Esophagus muscularis mucosa (tissue), 4 donors: ENCODE measurements at regions not wholly inside any gene's neighbourhood (a gene's known extent, or its start where the extent isn't known, plus 50 kb on each side); places are given as distances from the start of the nearest gene placed in this dataset.

ENCODE experiments used
- DNase-seq: peaks from one replicate; pipeline ENCODE4 v3.0.0-alpha.2; 2017; ENCODE audit errors: extremely low spot score
- H3K27ac ChIP-seq, 4 donors: fragments of 200-600 bp; sonication (generic); replicated peaks in 1 of 4; 1 replicate in 3 of 4; 2 replicates in 1 of 4; pipeline ENCODE4 v1.5.1; 2016 to 2019; ENCODE audit warnings: mild to moderate bottlenecking in 1 of 4
- H3K27me3 ChIP-seq, 4 donors: fragments of 200-600 bp; sonication (generic); one replicate each; pipeline versions ENCODE4 v1.5.1 to v1.6.0; 2016 to 2019
- H3K36me3 ChIP-seq, 4 donors: fragments of 200-600 bp; sonication (generic); one replicate each; pipeline ENCODE4 v1.5.1; 2016 to 2019
- H3K4me1 ChIP-seq, 4 donors: fragments of 200-600 bp; sonication (generic); one replicate each; pipeline ENCODE4 v1.5.1; 2016 to 2019
- H3K4me3 ChIP-seq, 4 donors: fragments of 200-600 bp; sonication (generic); 1 replicate in 2 of 4; 2 replicates in 2 of 4; pipeline ENCODE4 v1.5.1; 2016 to 2019; ENCODE audit warnings: mild to moderate bottlenecking in 4 of 4, moderate library complexity in 1 of 4
- H3K9me3 ChIP-seq, 4 donors: fragments of 200-600 bp; sonication (generic); 1 replicate in 3 of 4; 2 replicates in 1 of 4; pipeline ENCODE4 v1.5.1; 2016 to 2019
- CTCF ChIP-seq, 3 experiments: fragments of 200-600 bp in 2 of 3; fragments of 450-650 bp in 1 of 3; sonication (generic) in 2 of 3; IDR thresholded peaks; one replicate each; pipeline ENCODE4 v1.5.1; 2017 to 2019; ENCODE audit warnings: antibody characterized with exemption in 3 of 3, mild to moderate bottlenecking in 2 of 3, moderate library complexity in 1 of 3
- EP300 ChIP-seq: sonication (generic); formaldehyde crosslinking; IDR thresholded peaks from one replicate; pipeline ENCODE4 v1.6.1; 2017; ENCODE audit warnings: antibody characterized with exemption
- POLR2A ChIP-seq: fragments of 450-650 bp; IDR thresholded peaks from one replicate; pipeline ENCODE4 v1.6.1; 2017; ENCODE audit warnings: antibody characterized with exemption, moderate library complexity, mild to moderate bottlenecking, low read depth
- POLR2AphosphoS5 ChIP-seq, 2 donors: sonication (generic); formaldehyde crosslinking; IDR thresholded peaks; one replicate each; pipeline ENCODE4 v1.6.1; 2017; ENCODE audit warnings: antibody characterized with exemption in 2 of 2
- WGBS: methylation state at CpG from one replicate; pipeline ENCODE4 v1.1.5; 2018; 5-methylcytosine and 5-hydroxymethylcytosine counted together
- intact Hi-C: fragments of 100-400 bp; cut with DNase I; formaldehyde crosslinking; loops from one replicate; pipeline ENCODE4 v1.15.1; 2023

GRCh38 chr2:217669831-217670230 is 333.0 kb downstream of the TNS1 start:
- no peak for DNase-seq
- Histone ChIP-seq H3K4me1 (peaks cover 0 to 41% (median 29%) of the 10 kb centered on the region in 4 donors), H3K4me3 (no peak overlapping the region), H3K27me3 (no peaks in the 10 kb centered on the region), H3K36me3 (no peaks in the 10 kb centered on the region), H3K27ac (no peak overlapping the region), H3K9me3 (no peaks in the 10 kb centered on the region)
- TF ChIP-seq EP300 (no peak), CTCF (IDR thresholded peaks at IDR 0.05) (no peak), POLR2A (no peak)
- intact Hi-C loops = no loop called here
- WGBS = 95% methylated on average over 3 of the region's 3 CpGs

- no peaks in the 10 kb centered on the region for H3K9me3 ChIP-seq
- intact Hi-C loops = no loop called here
- TF ChIP-seq EP300 = no peak
- TF ChIP-seq POLR2AphosphoS5 (IDR thresholded peaks at IDR 0.05) = peak in 1 of 2 donors; percentile 28
- H3K4me3 ChIP-seq = no peak overlapping the region
- H3K36me3 ChIP-seq = no peaks in the 10 kb centered on the region
- 39% methylated on average over 3 of the region's 3 CpGs for WGBS
- H3K4me1 ChIP-seq = peaks cover 0 to 39% (median 24%) of the 10 kb centered on the region in 4 donors
- H3K27ac ChIP-seq = peak overlapping the region; percentile 45 to 59 (median 56)
- H3K27me3 ChIP-seq = no peaks in the 10 kb centered on the region
- no peak for DNase-seq
Observed at GRCh38 chr2:217667512-217667911, 335.3 kb downstream of the TNS1 start.

- peak overlapping the region; percentile 45 to 59 (median 56) for H3K27ac ChIP-seq
- H3K36me3 ChIP-seq = no peaks in the 10 kb centered on the region
- H3K9me3 ChIP-seq = no peaks in the 10 kb centered on the region
- peaks cover 0 to 37% (median 25%) of the 10 kb centered on the region in 4 donors for H3K4me1 ChIP-seq
- TF ChIP-seq CTCF (IDR thresholded peaks at IDR 0.05) = no peak
- no peak for TF ChIP-seq POLR2A
- no peak for TF ChIP-seq POLR2AphosphoS5 (IDR thresholded peaks at IDR 0.05)
- no peak for TF ChIP-seq EP300
- intact Hi-C loops = no loop called here
- no peak for DNase-seq
- no peak overlapping the region for H3K4me3 ChIP-seq
- WGBS = 49% methylated on average over 2 of the region's 2 CpGs
- H3K27me3 ChIP-seq = no peaks in the 10 kb centered on the region
Observed at GRCh38 chr2:217667035-217667434, 335.8 kb downstream of the TNS1 start.

GRCh38 chr2:217666338-217666737 is 336.5 kb downstream of the TNS1 start:
- Histone ChIP-seq H3K4me1 (peaks cover 0 to 36% (median 32%) of the 10 kb centered on the region in 4 donors), H3K9me3 (no peaks in the 10 kb centered on the region), H3K27me3 (no peaks in the 10 kb centered on the region), H3K36me3 (no peaks in the 10 kb centered on the region), H3K27ac (peak overlapping the region; percentile 45 to 59 (median 56)), H3K4me3 (no peak overlapping the region)
- WGBS = 61% methylated on average over 2 of the region's 2 CpGs
- DNase-seq = no peak
- TF ChIP-seq EP300 (no peak), POLR2A (no peak)
- intact Hi-C loops = no loop called here

- Histone ChIP-seq H3K27ac (no peak overlapping the region), H3K27me3 (no peaks in the 10 kb centered on the region), H3K4me1 (peaks cover 4 to 36% (median 31%) of the 10 kb centered on the region in 4 donors), H3K4me3 (no peak overlapping the region), H3K9me3 (no peaks in the 10 kb centered on the region), H3K36me3 (no peaks in the 10 kb centered on the region)
- 75% methylated on average over 2 of the region's 2 CpGs for WGBS
- no peak for TF ChIP-seq CTCF (IDR thresholded peaks at IDR 0.05)
- TF ChIP-seq POLR2AphosphoS5 (IDR thresholded peaks at IDR 0.05) = no peak
- TF ChIP-seq EP300 = no peak
- TF ChIP-seq POLR2A = no peak
- no peak for DNase-seq
- intact Hi-C loops = no loop called here
Observed at GRCh38 chr2:217664761-217665160, 338.0 kb downstream of the TNS1 start.

- H3K27me3 ChIP-seq = no peaks in the 10 kb centered on the region
- H3K4me1 ChIP-seq = peaks cover 4 to 34% (median 30%) of the 10 kb centered on the region in 4 donors
- H3K27ac ChIP-seq = no peak overlapping the region
- TF ChIP-seq EP300 (no peak), POLR2A (no peak), POLR2AphosphoS5 (IDR thresholded peaks at IDR 0.05) (no peak), CTCF (IDR thresholded peaks at IDR 0.05) (no peak)
- 100% methylated on average over 3 of the region's 3 CpGs for WGBS
- H3K4me3 ChIP-seq = no peak overlapping the region
- no peak for DNase-seq
- intact Hi-C loops = no loop called here
- H3K9me3 ChIP-seq = no peaks in the 10 kb centered on the region
- no peaks in the 10 kb centered on the region for H3K36me3 ChIP-seq
Observed at GRCh38 chr2:217662984-217663602, 339.7 kb downstream of the TNS1 start.
